ENCODE measurements at regions not wholly inside any gene's neighbourhood (a gene's known extent, or its start where the extent isn't known, plus 50 kb on each side); places are given as distances from the start of the nearest gene placed in this dataset.

DNA sequence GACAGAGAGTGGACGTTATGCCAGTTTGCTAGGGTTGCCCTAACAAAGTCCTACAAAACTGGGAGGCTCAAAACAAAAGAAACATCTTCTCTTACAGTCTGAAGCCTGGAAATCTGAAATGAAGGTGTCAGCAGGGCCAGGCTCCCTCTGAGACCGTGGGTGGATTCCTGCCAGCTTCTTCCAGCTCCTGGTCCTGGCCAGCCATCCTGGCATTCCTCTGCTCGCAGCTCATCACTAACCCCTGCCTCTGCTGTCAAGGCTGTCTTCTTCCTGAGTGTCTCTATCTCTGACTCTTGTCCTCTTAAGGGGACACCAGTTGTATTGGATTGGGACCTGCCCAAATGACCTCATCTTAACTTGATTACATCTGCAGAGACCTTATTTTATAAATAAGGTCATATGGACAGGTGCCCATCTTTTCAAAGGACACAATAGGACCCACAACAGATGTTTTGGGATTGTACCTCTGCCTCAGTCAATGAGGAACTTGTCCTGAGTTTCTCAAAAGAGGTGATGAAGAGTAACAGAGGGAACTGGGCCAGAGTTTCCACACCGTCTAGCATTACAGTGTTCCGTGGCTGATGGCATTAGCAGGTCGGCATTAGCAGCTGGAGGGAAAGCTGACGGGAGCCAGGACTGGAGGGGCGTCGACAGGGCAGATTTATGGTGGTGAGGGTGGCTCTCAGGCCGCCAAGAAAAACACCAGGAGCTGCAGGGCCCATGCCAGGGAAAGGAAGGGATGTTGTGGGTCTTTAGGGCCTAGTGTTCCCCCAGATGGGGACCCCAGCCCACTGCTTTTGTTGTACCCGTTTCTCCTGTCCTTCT, 157.3 kb downstream of the TBXT start:
- no peak for DNase-seq (ENCODE audit: low spot score)

GRCh38 chr6:166009385-166010031, 158.1 kb downstream of the TBXT start:
- DNase-seq (ENCODE audit: low spot score): no peak

GRCh38 chr6:166008441-166009369, 158.9 kb downstream of the TBXT start:
- DNase-seq (ENCODE audit: low spot score): no peak

DNA sequence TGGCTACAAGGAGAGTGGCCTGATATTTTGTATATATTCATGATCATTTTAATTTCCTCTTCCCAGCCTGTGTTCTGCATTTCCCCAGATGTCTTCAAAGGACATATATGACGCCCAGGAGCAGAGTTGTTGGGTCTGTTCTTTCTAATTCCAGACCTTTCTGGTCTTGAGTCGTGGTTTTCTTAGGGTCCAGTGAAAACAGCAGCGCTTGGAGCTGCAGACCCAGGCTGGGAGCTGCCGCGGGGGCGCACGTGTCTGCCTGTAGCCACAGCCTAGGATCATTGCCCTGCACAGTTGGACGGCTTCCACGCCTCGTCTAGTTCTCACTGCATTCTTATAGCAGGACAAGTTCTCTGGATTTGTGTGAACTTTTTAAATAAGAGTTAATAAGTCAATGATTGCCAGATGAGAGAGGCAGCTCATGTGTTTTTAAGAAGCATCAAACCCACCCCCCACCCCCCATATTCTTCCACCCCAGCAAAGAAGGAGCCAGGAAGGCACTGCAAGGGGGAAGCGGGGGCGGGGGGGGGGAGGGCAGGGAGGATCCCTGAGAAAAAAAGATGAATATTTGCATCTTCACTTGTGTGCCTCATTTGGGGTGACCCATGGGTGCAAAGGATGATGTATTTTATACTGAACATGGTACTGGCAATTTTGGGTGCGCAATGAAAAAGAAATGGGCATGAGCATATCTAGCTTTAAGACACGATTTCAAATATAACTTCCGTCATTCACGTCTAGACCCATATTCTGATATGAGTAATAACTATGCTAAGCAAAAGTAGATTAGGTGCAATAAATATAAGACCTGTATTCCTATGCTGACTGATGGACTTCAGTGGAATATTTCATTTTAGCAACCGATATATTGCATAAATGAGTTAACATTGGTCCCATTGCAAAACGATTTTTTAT, 160.0 kb downstream of the TBXT start:
- DNase-seq (ENCODE audit: low spot score): no peak

DNA sequence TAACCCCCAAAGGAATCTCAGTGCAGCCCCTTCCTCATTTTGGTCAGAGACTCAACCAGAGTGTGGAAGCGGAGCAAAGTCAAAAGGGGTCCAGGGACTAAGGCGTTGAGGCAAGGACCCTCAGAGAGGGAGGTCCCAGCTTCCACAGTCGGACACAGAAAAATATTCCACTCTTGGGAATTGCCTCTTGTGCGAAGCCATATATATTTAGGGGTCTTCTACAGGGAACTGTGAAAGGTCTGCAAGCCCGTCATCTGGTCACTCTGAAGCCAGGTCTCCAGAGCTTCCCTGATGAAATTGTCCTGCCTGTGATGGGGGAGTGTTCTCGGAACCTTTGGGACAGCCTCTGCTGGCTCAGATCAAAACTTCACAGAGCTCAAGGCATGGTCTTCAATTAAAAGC, 160.8 kb downstream of the TBXT start:
- no peak for DNase-seq (ENCODE audit: low spot score)

- no peak for DNase-seq (ENCODE audit: low spot score)
These were observed 161.4 kb downstream of the TBXT start for GRCh38 chr6:166005944-166006899.

- DNase-seq (ENCODE audit: low spot score): no peak
These were observed 162.2 kb downstream of the TBXT start for GRCh38 chr6:166005401-166005943.

- DNase-seq (ENCODE audit: low spot score): no peak
These were observed 162.8 kb downstream of the TBXT start for GRCh38 chr6:166004876-166005275.

GRCh38 chr6:166004471-166004870, 163.2 kb downstream of the TBXT start:
- no peak for DNase-seq (ENCODE audit: low spot score)

GRCh38 chr6:166003569-166003968, 164.1 kb downstream of the TBXT start:
- no peak for DNase-seq (ENCODE audit: low spot score)

DNA sequence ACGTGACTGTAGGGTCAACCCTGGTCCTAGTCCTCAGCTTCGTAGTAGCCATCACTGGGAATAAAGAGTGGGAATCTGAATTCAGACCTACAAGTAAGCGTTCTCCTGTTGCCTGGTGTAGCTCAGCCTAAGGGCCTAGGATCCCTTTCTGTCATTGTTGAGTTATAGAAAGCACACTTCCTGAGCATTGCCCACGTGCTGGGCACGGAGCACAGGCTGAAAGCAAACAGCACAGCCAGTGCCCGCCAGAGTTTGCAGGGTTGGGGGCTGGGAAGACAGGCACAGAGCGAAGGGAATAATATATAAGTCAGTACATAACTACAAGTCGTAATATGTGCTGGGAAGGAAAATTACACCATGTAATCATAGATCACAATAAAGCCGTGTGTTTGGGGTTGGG, 166.3 kb downstream of the TBXT start:
- no peak for DNase-seq (ENCODE audit: low spot score)

GRCh38 chr6:165999279-165999678, 168.4 kb downstream of the TBXT start:
- DNase-seq (ENCODE audit: low spot score): no peak

- no peak for DNase-seq (ENCODE audit: low spot score)
These were observed 169.6 kb downstream of the TBXT start for GRCh38 chr6:165998072-165998471.

GRCh38 chr6:165991341-165991740, 176.3 kb downstream of the TBXT start:
- no peak for DNase-seq (ENCODE audit: low spot score)

DNA sequence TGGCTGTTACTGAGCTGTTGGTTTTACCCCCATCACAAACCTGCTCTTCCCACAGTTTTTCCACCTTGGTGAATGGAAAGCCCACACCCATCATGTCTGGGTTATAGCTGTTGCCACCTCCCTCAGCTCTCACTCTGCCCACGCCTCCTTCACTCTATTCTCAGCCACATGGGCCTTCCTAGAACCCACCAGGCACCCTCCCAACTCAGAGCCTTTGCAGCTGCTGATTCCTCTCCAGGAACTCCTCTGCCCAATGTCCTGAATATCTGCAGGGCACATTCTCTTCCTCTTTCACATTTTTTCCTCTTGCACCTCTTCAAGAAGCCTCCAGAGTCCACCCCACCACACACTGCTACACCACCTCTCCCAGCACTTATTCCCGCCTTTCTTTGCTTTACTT, 177.4 kb downstream of the TBXT start:
- DNase-seq (ENCODE audit: low spot score): no peak

- no peak for DNase-seq (ENCODE audit: low spot score)
These were observed 178.7 kb downstream of the TBXT start for GRCh38 chr6:165988757-165989456.

DNA sequence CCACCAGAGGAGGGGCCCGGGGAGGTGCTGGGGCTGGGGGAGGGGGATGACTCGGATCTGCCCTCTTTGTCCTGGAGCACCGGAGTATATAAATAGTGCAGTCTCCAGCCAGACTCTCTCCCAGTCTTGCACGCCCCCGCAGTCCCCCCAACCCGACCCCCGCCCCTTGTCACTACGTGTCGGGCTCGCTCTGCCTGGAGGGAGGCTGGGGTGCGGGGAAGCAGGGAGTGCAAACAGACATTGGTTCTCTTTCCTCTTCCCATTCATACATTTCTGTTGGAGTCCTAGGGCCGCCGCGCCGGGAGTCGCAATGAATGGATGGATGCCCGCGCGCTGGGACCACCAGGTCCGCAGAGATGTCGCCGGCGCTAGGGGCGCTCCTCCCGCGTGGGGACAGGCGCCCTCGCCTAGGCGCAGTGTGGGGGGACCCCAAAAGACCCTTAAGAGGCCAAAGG, 179.3 kb downstream of the TBXT start:
- DNase-seq (ENCODE audit: low spot score): no peak

- no peak for DNase-seq (ENCODE audit: low spot score)
These were observed 180.0 kb downstream of the TBXT start for GRCh38 chr6:165987483-165988301.
